ENCODE measurements at regions not wholly inside any gene's neighbourhood (a gene's known extent, or its start where the extent isn't known, plus 50 kb on each side); places are given as distances from the start of the nearest gene placed in this dataset.

DNA sequence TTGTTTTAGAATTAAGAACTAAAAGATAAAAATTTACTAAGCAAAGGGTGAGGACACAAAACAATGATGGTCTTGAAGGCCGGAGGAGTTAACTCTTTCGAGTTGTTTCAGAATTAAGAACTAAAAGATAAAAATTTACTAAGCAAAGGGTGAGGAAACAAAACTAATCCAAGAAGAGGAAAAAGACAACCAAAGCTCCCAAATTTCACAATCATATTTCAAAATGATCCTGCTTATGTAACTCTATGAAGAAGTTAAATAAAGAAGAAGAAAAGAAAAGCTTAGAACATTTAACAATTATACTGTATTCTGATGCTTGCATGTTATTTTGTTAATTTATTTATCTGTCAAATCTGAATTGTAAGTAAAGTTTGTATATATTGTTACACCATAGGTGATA lies 154.8 kb upstream of the SLIT2 start:
- TF ChIP-seq POLR2A (IDR thresholded peaks at IDR 0.05; ENCODE audit: low read length) (no peak), GATA1 (IDR thresholded peaks at IDR 0.05; ENCODE audit: low read depth, low read length) (no peak)

Data from erythroblast (primary cell).